ENCODE measurements at regions not wholly inside any gene's neighbourhood (a gene's known extent, or its start where the extent isn't known, plus 50 kb on each side); places are given as distances from the start of the nearest gene placed in this dataset.

- DNase-seq (ENCODE audit: low spot score), result no peak
Observed at GRCh38 chr1:223000632-223001031, 142.4 kb downstream of the TLR5 start.

GRCh38 chr1:223001653-223002634 lies 141.1 kb downstream of the TLR5 start:
- DNase-seq (ENCODE audit: low spot score), result no peak

GRCh38 chr1:223003549-223003948 lies 139.5 kb downstream of the TLR5 start:
- DNase-seq (ENCODE audit: low spot score), result no peak

- DNase-seq (ENCODE audit: low spot score), result no peak
Observed at GRCh38 chr1:223006371-223006770, 136.7 kb downstream of the TLR5 start.

GRCh38 chr1:223006917-223007648 lies 136.0 kb downstream of the TLR5 start:
- no peak for DNase-seq (ENCODE audit: low spot score)

GRCh38 chr1:223007935-223008334 lies 135.1 kb downstream of the TLR5 start:
- no peak for DNase-seq (ENCODE audit: low spot score)

- DNase-seq (ENCODE audit: low spot score), result no peak
Observed at GRCh38 chr1:223008808-223009207, 134.2 kb downstream of the TLR5 start.

- no peak for DNase-seq (ENCODE audit: low spot score)
Observed at GRCh38 chr1:223009406-223009805, 133.6 kb downstream of the TLR5 start.

GRCh38 chr1:223010582-223011504 lies 132.2 kb downstream of the TLR5 start:
- DNase-seq (ENCODE audit: low spot score), result no peak

GRCh38 chr1:223011505-223011856 lies 131.6 kb downstream of the TLR5 start:
- no peak for DNase-seq (ENCODE audit: low spot score)

GRCh38 chr1:223012176-223012788 lies 130.8 kb downstream of the TLR5 start:
- DNase-seq (ENCODE audit: low spot score), result no peak

- DNase-seq (ENCODE audit: low spot score), result no peak
Observed at GRCh38 chr1:223012938-223013337, 130.1 kb downstream of the TLR5 start.

- DNase-seq (ENCODE audit: low spot score), result no peak
Observed at GRCh38 chr1:223014142-223014873, 128.7 kb downstream of the TLR5 start.

- no peak for DNase-seq (ENCODE audit: low spot score)
Observed at GRCh38 chr1:223016381-223016780, 126.7 kb downstream of the TLR5 start.

- DNase-seq (ENCODE audit: low spot score), result no peak
Observed at GRCh38 chr1:223016890-223017289, 126.2 kb downstream of the TLR5 start.

GRCh38 chr1:223017291-223017690 lies 125.8 kb downstream of the TLR5 start:
- DNase-seq (ENCODE audit: low spot score), result peak; percentile 7

- DNase-seq (ENCODE audit: low spot score), result no peak
Observed at GRCh38 chr1:223018534-223018933, 124.5 kb downstream of the TLR5 start.

- no peak for DNase-seq (ENCODE audit: low spot score)
Observed at GRCh38 chr1:223019256-223019655, 123.8 kb downstream of the TLR5 start.

- DNase-seq (ENCODE audit: low spot score), result no peak
Observed at GRCh38 chr1:223020770-223021169, 122.3 kb downstream of the TLR5 start.

- no peak for DNase-seq (ENCODE audit: low spot score)
Observed at GRCh38 chr1:223022641-223023473, 120.2 kb downstream of the TLR5 start.

Measured in kidney capillary endothelial cell (primary cell).